Breast epithelium (tissue), 4 donors: ENCODE measurements at regions not wholly inside any gene's neighbourhood (a gene's known extent, or its start where the extent isn't known, plus 50 kb on each side); places are given as distances from the start of the nearest gene placed in this dataset.

ENCODE experiments used
- DNase-seq, 2 donors: peaks; one replicate each; pipeline ENCODE4 v3.0.0-alpha.2; 2019; ENCODE audit warnings: low spot score in 2 of 2
- H3K27ac ChIP-seq, 2 donors: fragments of 200-600 bp; sonication (generic) in 1 of 2; one replicate each; pipeline ENCODE4 v1.5.1; 2016 to 2019; ENCODE audit warnings: mild to moderate bottlenecking in 1 of 2
- H3K27me3 ChIP-seq, 2 donors: fragments of 200-600 bp; sonication (generic) in 1 of 2; one replicate each; pipeline versions ENCODE4 v1.5.1 to v1.6.0; 2017 to 2019; ENCODE audit warnings: control low read depth in 1 of 2, mild to moderate bottlenecking in 1 of 2
- H3K36me3 ChIP-seq: fragments of 200-600 bp; one replicate; pipeline ENCODE4 v1.5.1; 2019
- H3K4me1 ChIP-seq, 2 donors: fragments of 200-600 bp; sonication (generic); one replicate each; pipeline ENCODE4 v1.5.1; 2016 to 2019; ENCODE audit warnings: control low read depth in 1 of 2
- H3K4me3 ChIP-seq, 3 donors: fragments of 200-600 bp; sonication (generic); 1 replicate in 2 of 3; 2 replicates in 1 of 3; pipeline ENCODE4 v1.5.1; 2016 to 2019; ENCODE audit warnings: mild to moderate bottlenecking in 3 of 3, moderate library complexity in 2 of 3
- H3K9me3 ChIP-seq, 2 donors: fragments of 200-600 bp; sonication (generic) in 1 of 2; one replicate each; pipeline ENCODE4 v1.5.1; 2016 to 2019; ENCODE audit warnings: control low read depth in 1 of 2
- POLR2A ChIP-seq: fragments of 450-650 bp; IDR thresholded peaks from one replicate; pipeline ENCODE4 v1.6.1; 2016; ENCODE audit warnings: antibody characterized with exemption, mild to moderate bottlenecking, moderate library complexity
- POLR2AphosphoS5 ChIP-seq, 3 donors: sonication (generic); formaldehyde crosslinking; IDR thresholded peaks; one replicate each; pipeline ENCODE4 v1.6.1; 2017; ENCODE audit warnings: antibody characterized with exemption in 3 of 3
- intact Hi-C: fragments of 100-400 bp; cut with DNase I; formaldehyde crosslinking; loops from one replicate; pipeline ENCODE4 v1.15.1; 2023; ENCODE audit warnings: low total_unique reads
- TF ChIP-seq, protein P1 (sequence below), 3 donors: fragments of 450-650 bp; IDR thresholded peaks; one replicate each; pipeline ENCODE4 v1.5.1; 2016 to 2017; ENCODE audit warnings: antibody characterized with exemption in 3 of 3, mild to moderate bottlenecking in 3 of 3, moderate library complexity in 3 of 3

DNA sequence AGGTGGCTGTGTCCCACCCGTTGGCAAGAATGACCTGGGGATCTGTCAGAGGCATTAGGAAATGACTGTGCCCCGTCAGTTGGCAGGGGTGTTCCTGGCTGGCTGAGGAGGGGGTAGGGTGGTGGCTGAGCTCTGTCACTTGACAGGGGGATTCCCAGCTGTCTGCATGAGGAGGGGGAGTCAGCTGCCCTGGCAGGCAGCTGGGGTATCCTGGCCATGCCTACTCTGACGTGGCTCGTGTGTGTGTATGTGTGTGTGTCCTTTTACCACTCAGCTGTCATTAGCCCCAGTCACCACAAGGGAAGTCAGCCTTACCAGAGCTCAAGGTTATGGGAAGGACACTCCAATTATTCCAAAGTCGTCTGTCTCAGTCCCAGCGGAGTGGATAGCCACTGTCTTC lies 93.2 kb downstream of the EFNB1 start:
- intact Hi-C loops: no loop called here
- no peak overlapping the region for H3K4me3 ChIP-seq
- no peak overlapping the region for H3K27ac ChIP-seq
- no peak for TF ChIP-seq POLR2A
- TF ChIP-seq, protein P1, sequence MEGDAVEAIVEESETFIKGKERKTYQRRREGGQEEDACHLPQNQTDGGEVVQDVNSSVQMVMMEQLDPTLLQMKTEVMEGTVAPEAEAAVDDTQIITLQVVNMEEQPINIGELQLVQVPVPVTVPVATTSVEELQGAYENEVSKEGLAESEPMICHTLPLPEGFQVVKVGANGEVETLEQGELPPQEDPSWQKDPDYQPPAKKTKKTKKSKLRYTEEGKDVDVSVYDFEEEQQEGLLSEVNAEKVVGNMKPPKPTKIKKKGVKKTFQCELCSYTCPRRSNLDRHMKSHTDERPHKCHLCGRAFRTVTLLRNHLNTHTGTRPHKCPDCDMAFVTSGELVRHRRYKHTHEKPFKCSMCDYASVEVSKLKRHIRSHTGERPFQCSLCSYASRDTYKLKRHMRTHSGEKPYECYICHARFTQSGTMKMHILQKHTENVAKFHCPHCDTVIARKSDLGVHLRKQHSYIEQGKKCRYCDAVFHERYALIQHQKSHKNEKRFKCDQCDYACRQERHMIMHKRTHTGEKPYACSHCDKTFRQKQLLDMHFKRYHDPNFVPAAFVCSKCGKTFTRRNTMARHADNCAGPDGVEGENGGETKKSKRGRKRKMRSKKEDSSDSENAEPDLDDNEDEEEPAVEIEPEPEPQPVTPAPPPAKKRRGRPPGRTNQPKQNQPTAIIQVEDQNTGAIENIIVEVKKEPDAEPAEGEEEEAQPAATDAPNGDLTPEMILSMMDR (IDR thresholded peaks at IDR 0.05): no peak
- no peak for TF ChIP-seq POLR2AphosphoS5 (IDR thresholded peaks at IDR 0.05)
- no peaks in the 10 kb centered on the region for H3K9me3 ChIP-seq
- H3K27me3 ChIP-seq: peaks cover 0 to 45% of the 10 kb centered on the region in 2 donors
- no peaks in the 10 kb centered on the region for H3K4me1 ChIP-seq
- DNase-seq: no peak
- no peaks in the 10 kb centered on the region for H3K36me3 ChIP-seq

DNA sequence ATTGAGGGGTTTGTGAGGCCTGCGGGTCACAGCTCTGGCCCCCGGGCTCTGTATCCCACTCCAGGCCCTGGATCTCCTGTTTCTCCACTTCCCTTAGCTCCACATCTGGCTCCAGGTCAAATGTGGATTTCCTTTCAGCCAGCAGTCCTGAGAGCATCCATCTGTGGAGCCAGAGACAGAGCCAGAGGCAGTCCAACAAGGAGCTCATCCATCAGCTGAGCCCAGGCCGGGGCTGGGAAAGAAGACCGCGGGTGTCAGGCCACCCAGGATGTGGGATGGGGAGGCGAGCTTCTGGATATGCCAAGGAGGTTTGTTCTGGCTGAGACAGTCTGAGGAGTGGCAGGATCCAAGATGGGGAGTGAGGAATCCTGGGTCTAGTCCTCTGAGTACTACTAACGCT lies 91.7 kb downstream of the EFNB1 start:
- Histone ChIP-seq H3K36me3 (no peaks in the 10 kb centered on the region), H3K4me3 (no peak overlapping the region), H3K4me1 (no peaks in the 10 kb centered on the region), H3K27ac (no peak overlapping the region), H3K9me3 (no peaks in the 10 kb centered on the region), H3K27me3 (peaks cover 0 to 45% of the 10 kb centered on the region in 2 donors)
- TF ChIP-seq, protein P1 (IDR thresholded peaks at IDR 0.05): no peak
- no peak for TF ChIP-seq POLR2A
- no peak for TF ChIP-seq POLR2AphosphoS5 (IDR thresholded peaks at IDR 0.05)
- no peak for DNase-seq
- intact Hi-C loops: no loop called here

DNA sequence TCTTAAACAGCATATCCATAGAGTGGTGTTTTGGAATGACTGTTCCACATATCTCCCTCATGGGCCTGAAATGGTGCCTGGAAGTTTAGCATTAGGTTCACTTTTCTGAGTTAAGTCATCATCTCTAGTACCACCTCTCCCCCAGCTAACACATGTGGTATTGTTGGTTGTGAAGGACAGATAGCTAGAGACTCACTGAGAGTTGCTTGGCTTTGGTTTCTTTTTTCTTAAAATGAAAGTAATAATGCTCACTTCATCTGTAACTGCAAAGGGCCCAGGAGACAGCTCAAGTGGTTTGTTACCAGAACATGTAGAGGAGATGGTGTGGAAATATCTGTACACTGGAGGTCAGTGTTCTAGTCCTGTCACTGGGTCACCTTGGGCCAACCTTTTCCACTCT lies 90.9 kb downstream of the EFNB1 start:
- Histone ChIP-seq H3K4me1 (no peaks in the 10 kb centered on the region), H3K27ac (no peak overlapping the region), H3K9me3 (no peaks in the 10 kb centered on the region), H3K27me3 (peaks cover 0 to 40% of the 10 kb centered on the region in 2 donors), H3K36me3 (no peaks in the 10 kb centered on the region), H3K4me3 (no peak overlapping the region)
- TF ChIP-seq POLR2AphosphoS5 (IDR thresholded peaks at IDR 0.05): no peak
- TF ChIP-seq, protein P1 (IDR thresholded peaks at IDR 0.05): no peak
- TF ChIP-seq POLR2A: no peak
- DNase-seq: no peak
- intact Hi-C loops: loop anchor here (5.0 kb wide), 1 partner anchor 1043 kb away; no protein-coding TSS in a partner anchor

DNA sequence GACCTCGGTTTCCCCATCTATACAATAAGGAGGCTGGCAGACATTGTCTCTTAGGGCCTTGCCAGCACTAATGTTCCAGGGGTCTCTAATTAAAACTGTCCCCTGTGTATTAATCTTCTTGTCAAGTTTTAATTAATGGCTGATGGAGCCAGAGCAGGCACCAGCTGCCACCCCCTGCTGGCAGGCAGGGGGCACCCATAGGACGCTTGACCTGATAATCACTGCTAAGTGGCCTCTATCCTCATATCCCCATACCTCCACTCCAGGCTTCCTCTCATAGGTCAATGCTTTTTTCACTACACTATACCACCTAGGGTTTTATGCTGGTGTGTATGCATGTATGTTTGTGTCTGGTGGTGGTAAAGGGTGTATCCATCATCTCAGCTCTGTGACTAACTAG lies 89.4 kb downstream of the EFNB1 start:
- intact Hi-C loops: loop anchor here (5.0 kb wide), 1 partner anchor 1044 kb away; no protein-coding TSS in a partner anchor
- no peaks in the 10 kb centered on the region for H3K36me3 ChIP-seq
- no peaks in the 10 kb centered on the region for H3K9me3 ChIP-seq
- H3K27me3 ChIP-seq: peaks cover 0 to 42% of the 10 kb centered on the region in 2 donors
- H3K4me3 ChIP-seq: no peak overlapping the region
- no peak for TF ChIP-seq POLR2AphosphoS5 (IDR thresholded peaks at IDR 0.05)
- H3K27ac ChIP-seq: no peak overlapping the region
- DNase-seq: no peak
- H3K4me1 ChIP-seq: no peaks in the 10 kb centered on the region

DNA sequence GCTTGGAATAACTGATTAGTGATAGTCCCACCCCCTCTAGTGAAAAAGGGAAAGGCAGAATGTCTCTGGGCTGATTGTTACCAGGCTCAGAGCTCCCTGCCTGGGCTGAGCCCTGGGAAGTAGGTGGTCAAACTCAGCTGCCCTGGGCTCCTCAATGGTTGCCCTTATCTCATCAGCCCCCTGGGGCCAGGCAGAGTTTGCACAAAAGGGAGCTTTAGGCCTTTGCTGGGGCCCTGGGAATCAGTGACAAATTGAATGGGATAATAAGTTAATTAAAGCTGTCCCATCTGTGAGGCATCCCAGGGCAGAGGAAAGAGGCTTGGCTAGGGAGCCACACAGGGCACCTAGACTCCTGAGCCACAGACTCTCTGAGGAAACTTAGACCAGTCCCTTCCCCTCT lies 89.0 kb downstream of the EFNB1 start:
- intact Hi-C loops: loop anchor here (5.0 kb wide), 1 partner anchor 1045 kb away; no protein-coding TSS in a partner anchor
- DNase-seq: no peak
- no peaks in the 10 kb centered on the region for H3K9me3 ChIP-seq
- H3K27ac ChIP-seq: no peak overlapping the region
- H3K4me3 ChIP-seq: no peak overlapping the region
- H3K36me3 ChIP-seq: no peaks in the 10 kb centered on the region
- peaks cover 0 to 43% of the 10 kb centered on the region in 2 donors for H3K27me3 ChIP-seq
- H3K4me1 ChIP-seq: no peaks in the 10 kb centered on the region
- TF ChIP-seq POLR2A (no peak), POLR2AphosphoS5 (IDR thresholded peaks at IDR 0.05) (no peak)
- TF ChIP-seq, protein P1 (IDR thresholded peaks at IDR 0.05): no peak

DNA sequence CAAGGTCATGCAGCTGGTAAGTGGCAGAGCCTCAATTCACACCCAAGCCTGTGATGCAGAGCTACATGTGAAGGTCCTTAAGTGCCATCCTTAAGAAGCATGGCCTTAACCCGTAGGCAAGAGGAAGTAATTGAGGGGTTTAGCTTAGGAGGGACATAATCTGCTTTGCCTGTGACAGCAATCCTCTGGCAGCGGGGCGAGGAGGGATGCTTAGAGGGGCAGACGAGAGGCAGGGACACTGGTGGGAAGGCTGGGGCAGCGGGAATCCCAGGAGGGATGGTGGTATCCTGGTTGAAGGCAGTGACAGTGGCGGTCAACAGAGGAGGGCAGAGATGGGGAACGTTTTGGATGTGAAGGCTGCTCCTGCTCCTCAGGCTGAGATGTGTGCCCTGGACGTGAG lies 88.1 kb downstream of the EFNB1 start:
- intact Hi-C loops: loop anchor here (5.0 kb wide), 1 partner anchor 1045 kb away; no protein-coding TSS in a partner anchor
- H3K36me3 ChIP-seq: no peaks in the 10 kb centered on the region

More for the DNA sequence above, 88.1 kb downstream of the EFNB1 start:
- TF ChIP-seq, protein P1 (IDR thresholded peaks at IDR 0.05): no peak
- TF ChIP-seq POLR2A: no peak
- TF ChIP-seq POLR2AphosphoS5 (IDR thresholded peaks at IDR 0.05): no peak
- H3K9me3 ChIP-seq: no peaks in the 10 kb centered on the region
- DNase-seq: no peak
- H3K27me3 ChIP-seq: peaks cover 0 to 51% of the 10 kb centered on the region in 2 donors
- H3K4me3 ChIP-seq: no peak overlapping the region
- H3K4me1 ChIP-seq: no peaks in the 10 kb centered on the region
- H3K27ac ChIP-seq: no peak overlapping the region
